ENCODE measurements at regions not wholly inside any gene's neighbourhood (a gene's known extent, or its start where the extent isn't known, plus 50 kb on each side); places are given as distances from the start of the nearest gene placed in this dataset.

- TF ChIP-seq POLR2A (IDR thresholded peaks at IDR 0.05; ENCODE audit: extremely low read depth, insufficient read length), result no peak
- no peak for TF ChIP-seq CTCF (IDR thresholded peaks at IDR 0.05; ENCODE audit: low read depth, low read length)
- TF ChIP-seq MAX (IDR thresholded peaks at IDR 0.05; ENCODE audit: low read depth, low read length), result no peak
- no peak for TF ChIP-seq MYC (IDR thresholded peaks at IDR 0.05; ENCODE audit: low read depth, low read length)
These were observed 1055.8 kb upstream of the CADM2 start for GRCh38 chr3:83902787-83903533.

Data from NB4 (cell line).